Gastrocnemius medialis (tissue), 4 donors: ENCODE measurements at regions not wholly inside any gene's neighbourhood (a gene's known extent, or its start where the extent isn't known, plus 50 kb on each side); places are given as distances from the start of the nearest gene placed in this dataset.
"Not testable (repeated sequence)": the region's sequence is repeated elsewhere in the genome, so short reads cannot be mapped to it uniquely, and the experiment has no call there.

Experiments used
- POLR2A ChIP-seq, 2 donors: fragments of 450-650 bp; IDR thresholded peaks; one replicate each; pipeline ENCODE4 v1.6.1; 2017; ENCODE audit warnings: antibody characterized with exemption in 2 of 2, mild to moderate bottlenecking in 2 of 2, moderate library complexity in 2 of 2
- TF ChIP-seq, protein P1 (sequence below), 5 experiments: fragments of 450-650 bp in 3 of 5; fragments of 200-600 bp in 2 of 5; sonication (generic) in 2 of 5; IDR thresholded peaks in 4 of 5; conservative IDR thresholded peaks in 1 of 5; 1 replicate in 4 of 5; 2 replicates in 1 of 5; pipeline ENCODE4 v1.5.1; 2016 to 2019; ENCODE audit warnings: antibody characterized with exemption in 5 of 5, mild to moderate bottlenecking in 3 of 5, moderate library complexity in 3 of 5

DNA sequence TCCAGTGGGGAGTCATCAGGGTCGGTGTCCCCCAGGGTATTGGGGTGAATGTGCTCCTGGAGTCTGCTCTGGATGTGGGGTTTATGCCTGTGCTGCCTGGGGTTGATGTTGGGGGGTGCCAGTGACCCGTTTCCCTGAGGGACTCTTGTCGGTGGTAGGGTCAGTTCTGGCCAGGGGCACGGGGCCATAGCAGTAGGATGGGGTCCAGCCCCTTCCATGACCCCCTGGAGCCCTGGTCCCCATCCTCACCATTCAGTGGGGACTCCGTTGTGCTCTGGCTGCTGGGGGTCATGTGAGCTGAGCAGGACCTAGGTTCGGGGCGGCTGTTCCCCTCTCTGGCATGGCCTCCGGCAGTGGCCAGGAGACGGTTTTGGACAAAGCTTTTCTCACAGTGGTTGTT, 530.8 kb downstream of the GOLGA6L6 start:
- TF ChIP-seq, protein P1, sequence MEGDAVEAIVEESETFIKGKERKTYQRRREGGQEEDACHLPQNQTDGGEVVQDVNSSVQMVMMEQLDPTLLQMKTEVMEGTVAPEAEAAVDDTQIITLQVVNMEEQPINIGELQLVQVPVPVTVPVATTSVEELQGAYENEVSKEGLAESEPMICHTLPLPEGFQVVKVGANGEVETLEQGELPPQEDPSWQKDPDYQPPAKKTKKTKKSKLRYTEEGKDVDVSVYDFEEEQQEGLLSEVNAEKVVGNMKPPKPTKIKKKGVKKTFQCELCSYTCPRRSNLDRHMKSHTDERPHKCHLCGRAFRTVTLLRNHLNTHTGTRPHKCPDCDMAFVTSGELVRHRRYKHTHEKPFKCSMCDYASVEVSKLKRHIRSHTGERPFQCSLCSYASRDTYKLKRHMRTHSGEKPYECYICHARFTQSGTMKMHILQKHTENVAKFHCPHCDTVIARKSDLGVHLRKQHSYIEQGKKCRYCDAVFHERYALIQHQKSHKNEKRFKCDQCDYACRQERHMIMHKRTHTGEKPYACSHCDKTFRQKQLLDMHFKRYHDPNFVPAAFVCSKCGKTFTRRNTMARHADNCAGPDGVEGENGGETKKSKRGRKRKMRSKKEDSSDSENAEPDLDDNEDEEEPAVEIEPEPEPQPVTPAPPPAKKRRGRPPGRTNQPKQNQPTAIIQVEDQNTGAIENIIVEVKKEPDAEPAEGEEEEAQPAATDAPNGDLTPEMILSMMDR (IDR thresholded peaks at IDR 0.05 in 4 of 5, conservative IDR thresholded peaks at IDR 0.05 in 1 of 5) = not testable (repeated sequence)
- not testable (repeated sequence) for TF ChIP-seq POLR2A (IDR thresholded peaks at IDR 0.05)
